ENCODE measurements at regions not wholly inside any gene's neighbourhood (a gene's known extent, or its start where the extent isn't known, plus 50 kb on each side); places are given as distances from the start of the nearest gene placed in this dataset.

- TF ChIP-seq CTCF (conservative IDR thresholded peaks at IDR 0.05): no peak
- no peak overlapping the region for H3K27ac ChIP-seq
Observed at GRCh38 chr20:23244156-23244915, 106.3 kb upstream of the NXT1 start.

- no peak overlapping the region for H3K27ac ChIP-seq
- TF ChIP-seq CTCF (conservative IDR thresholded peaks at IDR 0.05): no peak
Observed at GRCh38 chr20:23243791-23244155, 106.8 kb upstream of the NXT1 start.

GRCh38 chr20:23242556-23243180 is 107.9 kb upstream of the NXT1 start:
- TF ChIP-seq CTCF (conservative IDR thresholded peaks at IDR 0.05): no peak
- no peak overlapping the region for H3K27ac ChIP-seq

GRCh38 chr20:23242104-23242503 is 108.5 kb upstream of the NXT1 start:
- no peak overlapping the region for H3K27ac ChIP-seq
- TF ChIP-seq CTCF (conservative IDR thresholded peaks at IDR 0.05): no peak

GRCh38 chr20:23241416-23241815 is 109.2 kb upstream of the NXT1 start:
- no peak for TF ChIP-seq CTCF (conservative IDR thresholded peaks at IDR 0.05)
- H3K27ac ChIP-seq: no peak overlapping the region

GRCh38 chr20:23240519-23240918 is 110.1 kb upstream of the NXT1 start:
- TF ChIP-seq CTCF (conservative IDR thresholded peaks at IDR 0.05): no peak
- H3K27ac ChIP-seq: no peak overlapping the region

GRCh38 chr20:23237201-23237600 is 113.4 kb upstream of the NXT1 start:
- H3K27ac ChIP-seq: no peak overlapping the region
- TF ChIP-seq CTCF (conservative IDR thresholded peaks at IDR 0.05): no peak
